HepG2 (cell line): ENCODE measurements at regions not wholly inside any gene's neighbourhood (a gene's known extent, or its start where the extent isn't known, plus 50 kb on each side); places are given as distances from the start of the nearest gene placed in this dataset.

Experiments
- ATAC-seq: fragments of 200-7000 bp; cut with Tn5 transposase; 3 replicates; pipeline ENCODE4 v1.9.1; 2020; ENCODE audit warnings: mild to moderate bottlenecking, moderate library complexity
- BruUV-seq: library from RNA; stranded (reverse); fragments of 400-500 nt; replicated peaks from 2 replicates; lab custom pipeline; 2021; lab: Mats Ljungman, UMichigan
- CTCF ChIA-PET: fragments of 300-600 bp; formaldehyde crosslinking; extraction: SDS; loops from one replicate; lab custom pipeline; 2021; ENCODE audit warnings: low total read pairs, inconsistent platforms, low intra/inter-chr PET ratio; lab: Yijun Ruan, JAX
- POLR2A ChIA-PET: fragments of 350-600 bp; sonication (Branson Sonifier 250); formaldehyde crosslinking; loops from one replicate; lab custom pipeline; 2020; ENCODE audit warnings: antibody characterized with exemption, inconsistent platforms; lab: Yijun Ruan, JAX
- DNase-seq: peaks from one replicate; pipeline ENCODE4 v3.0.0-alpha.2; 2015; ENCODE audit warnings: low spot score
- FAIRE-seq: peaks from 3 replicates; lab custom pipeline; 2011; peaks lifted over from hg19 to GRCh38; lab: Jason Lieb, UNC
- H2AFZ ChIP-seq: one replicate; pipeline ENCODE4 v1.6.1; 2011; ENCODE audit warnings: low read length, inconsistent platforms
- H3K27ac ChIP-seq: fragments of 300-600 bp; 3 replicates; pipeline ENCODE4 v1.8.0; 2011; ENCODE audit warnings: mixed run types, mild to moderate bottlenecking, mixed read lengths, low read length, inconsistent platforms; ENCODE audit not compliant: insufficient read depth; ENCODE audit errors: extremely low read length
- H3K27me3 ChIP-seq, 2 experiments: fragments of 200-600 bp in 1 of 2; 2 replicates in 1 of 2; 3 replicates in 1 of 2; pipeline versions ENCODE4 v1.6.0 to v1.8.0; 2011; ENCODE audit warnings: low read length in 2 of 2, mild to moderate bottlenecking in 2 of 2, moderate library complexity in 2 of 2, inconsistent platforms in 1 of 2; ENCODE audit not compliant: insufficient read depth in 2 of 2, control insufficient read depth in 1 of 2
- H3K36me3 ChIP-seq, 2 experiments: fragments of 200-600 bp in 1 of 2; replicated peaks in 1 of 2; 2 replicates in 1 of 2; 3 replicates in 1 of 2; pipeline versions ENCODE4 v1.5.1 to v1.8.0; 2011; ENCODE audit warnings: low read length in 2 of 2, inconsistent platforms in 1 of 2; ENCODE audit not compliant: insufficient read depth in 2 of 2, control insufficient read depth in 1 of 2
- H3K4me1 ChIP-seq: 2 replicates; pipeline ENCODE4 v1.5.1; 2012; ENCODE audit warnings: low read length, inconsistent platforms; ENCODE audit not compliant: insufficient read depth
- H3K4me2 ChIP-seq: 2 replicates; pipeline ENCODE4 v1.6.0; 2011; ENCODE audit warnings: low read depth, low read length, inconsistent platforms
- H3K4me3 ChIP-seq, 3 experiments: fragments of 200-600 bp in 1 of 3; sonication (generic), shearing (Covaris generic) in 1 of 3; replicated peaks in 1 of 3; 2 replicates each; pipeline ENCODE4 v1.5.1; 2011 to 2016; ENCODE audit warnings: low read length in 3 of 3, inconsistent platforms in 2 of 3, low read depth in 2 of 3, mild to moderate bottlenecking in 2 of 3, control low read depth in 1 of 3, mixed read lengths in 1 of 3; ENCODE audit not compliant: insufficient read depth in 1 of 3
- H3K79me2 ChIP-seq: one replicate; pipeline ENCODE4 v1.6.1; 2011; ENCODE audit warnings: low read length, inconsistent platforms; ENCODE audit not compliant: insufficient read depth
- H3K9ac ChIP-seq: 2 replicates; pipeline ENCODE4 v1.6.0; 2011; ENCODE audit warnings: mild to moderate bottlenecking, low read depth, low read length, inconsistent platforms; ENCODE audit not compliant: insufficient read depth
- H3K9me3 ChIP-seq: 2 replicates; pipeline ENCODE4 v1.5.1; 2012; ENCODE audit warnings: mild to moderate bottlenecking, low read length
- H4K20me1 ChIP-seq: 2 replicates; pipeline ENCODE4 v1.6.0; 2011; ENCODE audit warnings: inconsistent platforms, mild to moderate bottlenecking, low read length, moderate library complexity; ENCODE audit not compliant: insufficient read depth
- CBX1 ChIP-seq: IDR thresholded peaks from one replicate; pipeline ENCODE4 v1.6.1; 2016; ENCODE audit warnings: antibody characterized with exemption, low read depth
- HIVEP1 ChIP-seq: sonication (generic); formaldehyde crosslinking; IDR thresholded peaks from 2 replicates; pipeline ENCODE4 v1.4.0; 2020; ENCODE audit warnings: mild to moderate bottlenecking, missing genetic modification reagents
- MED13 ChIP-seq: sonication (generic); formaldehyde crosslinking; IDR thresholded peaks from 2 replicates; pipeline ENCODE4 v1.5.0; 2020; ENCODE audit warnings: missing genetic modification reagents
- NFYB ChIP-seq: sonication (generic); formaldehyde crosslinking; IDR thresholded peaks from 2 replicates; pipeline ENCODE4 v1.4.0; 2020; ENCODE audit warnings: missing genetic modification reagents
- PAX8 ChIP-seq: sonication (generic); formaldehyde crosslinking; IDR thresholded peaks from 2 replicates; pipeline ENCODE4 v1.8.0; 2022; ENCODE audit warnings: mild to moderate bottlenecking, missing genetic modification reagents, borderline replicate concordance
- TBL1XR1 ChIP-seq: fragments of 150-350 bp; IDR thresholded peaks from 2 replicates; pipeline ENCODE4 v1.6.1; 2014; ENCODE audit warnings: borderline replicate concordance, low read length; ENCODE audit not compliant: partially characterized antibody
- ZNF335 ChIP-seq: sonication (generic); formaldehyde crosslinking; IDR thresholded peaks from 2 replicates; pipeline ENCODE4 v1.4.0; 2020; ENCODE audit warnings: missing genetic modification reagents
- ZSCAN20 ChIP-seq: sonication (generic); formaldehyde crosslinking; IDR thresholded peaks from 2 replicates; pipeline ENCODE4 v1.4.0; 2020; ENCODE audit warnings: missing genetic modification reagents, mild to moderate bottlenecking, borderline replicate concordance
- WGBS: methylation state at CpG from one replicate; pipeline ENCODE4 v1.1.6; 2017; ENCODE audit warnings: low lambda C conversion rate; 5-methylcytosine and 5-hydroxymethylcytosine counted together
- in situ Hi-C: cut with HindIII; loops from 2 replicates; pipeline ENCODE4 v1.10.0; 2017; ENCODE audit warnings: low pct_unique_long_range_greater_than_20kb; ENCODE audit not compliant: extremely low pct_ligation_motif_present
- intact Hi-C: fragments of 100-400 bp; cut with micrococcal nuclease; formaldehyde crosslinking; loops from one replicate; pipeline ENCODE4 v1.10.0; 2022; ENCODE audit not compliant: unreplicated experiment
- TF ChIP-seq, protein P1 (sequence below): sonication (generic); formaldehyde crosslinking; conservative IDR thresholded peaks from 2 replicates; pipeline ENCODE4 v1.4.0; 2020; ENCODE audit warnings: mild to moderate bottlenecking, missing genetic modification reagents, moderate library complexity
- TF ChIP-seq, protein P2 (sequence below): IDR thresholded peaks from 2 replicates; pipeline ENCODE4 v1.6.1; 2016; ENCODE audit warnings: low read depth, borderline replicate concordance
- TF ChIP-seq, protein P3 (sequence below): sonication (generic); formaldehyde crosslinking; IDR thresholded peaks from 2 replicates; pipeline ENCODE4 v1.4.0; 2020; ENCODE audit warnings: missing genetic modification reagents

DNA sequence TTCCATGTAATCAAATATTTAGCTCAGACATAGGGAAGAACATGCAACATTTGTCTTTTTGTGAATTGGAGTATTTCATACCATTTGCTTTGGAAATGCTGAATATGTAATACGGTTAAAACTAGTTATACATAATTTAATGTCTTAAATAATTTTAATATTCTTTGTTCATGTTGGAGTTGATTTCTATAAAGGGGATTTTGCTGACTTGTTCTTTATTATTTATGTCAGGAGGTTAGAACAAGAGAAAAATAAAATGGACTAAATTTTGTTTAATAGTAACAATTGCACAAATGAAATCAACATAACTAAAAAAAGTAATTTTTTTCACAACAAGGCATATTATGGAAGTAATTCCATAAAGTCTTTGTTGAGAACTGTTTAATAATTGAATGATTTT, 170.0 kb upstream of the CDH18 start:
- Histone ChIP-seq H3K9ac (no peak overlapping the region), H3K27me3 (no peaks in the 10 kb centered on the region), H3K36me3 (no peaks in the 10 kb centered on the region), H4K20me1 (no peaks in the 10 kb centered on the region), H3K79me2 (no peaks in the 10 kb centered on the region), H3K4me3 (no peak overlapping the region), H3K9me3 (peaks cover 24% of the 10 kb centered on the region), H2AFZ (no peak overlapping the region), H3K4me1 (no peaks in the 10 kb centered on the region), H3K27ac (no peak overlapping the region), H3K4me2 (no peak overlapping the region)
- in situ Hi-C loops (no loop called here), intact Hi-C loops (no loop called here)
- no TSS peak for BruUV-seq
- ChIA-PET POLR2A (no interaction called here), CTCF (no interaction called here)
- DNase-seq (no peak), FAIRE-seq (no peak), ATAC-seq (no peak)
- TF ChIP-seq, protein P1, sequence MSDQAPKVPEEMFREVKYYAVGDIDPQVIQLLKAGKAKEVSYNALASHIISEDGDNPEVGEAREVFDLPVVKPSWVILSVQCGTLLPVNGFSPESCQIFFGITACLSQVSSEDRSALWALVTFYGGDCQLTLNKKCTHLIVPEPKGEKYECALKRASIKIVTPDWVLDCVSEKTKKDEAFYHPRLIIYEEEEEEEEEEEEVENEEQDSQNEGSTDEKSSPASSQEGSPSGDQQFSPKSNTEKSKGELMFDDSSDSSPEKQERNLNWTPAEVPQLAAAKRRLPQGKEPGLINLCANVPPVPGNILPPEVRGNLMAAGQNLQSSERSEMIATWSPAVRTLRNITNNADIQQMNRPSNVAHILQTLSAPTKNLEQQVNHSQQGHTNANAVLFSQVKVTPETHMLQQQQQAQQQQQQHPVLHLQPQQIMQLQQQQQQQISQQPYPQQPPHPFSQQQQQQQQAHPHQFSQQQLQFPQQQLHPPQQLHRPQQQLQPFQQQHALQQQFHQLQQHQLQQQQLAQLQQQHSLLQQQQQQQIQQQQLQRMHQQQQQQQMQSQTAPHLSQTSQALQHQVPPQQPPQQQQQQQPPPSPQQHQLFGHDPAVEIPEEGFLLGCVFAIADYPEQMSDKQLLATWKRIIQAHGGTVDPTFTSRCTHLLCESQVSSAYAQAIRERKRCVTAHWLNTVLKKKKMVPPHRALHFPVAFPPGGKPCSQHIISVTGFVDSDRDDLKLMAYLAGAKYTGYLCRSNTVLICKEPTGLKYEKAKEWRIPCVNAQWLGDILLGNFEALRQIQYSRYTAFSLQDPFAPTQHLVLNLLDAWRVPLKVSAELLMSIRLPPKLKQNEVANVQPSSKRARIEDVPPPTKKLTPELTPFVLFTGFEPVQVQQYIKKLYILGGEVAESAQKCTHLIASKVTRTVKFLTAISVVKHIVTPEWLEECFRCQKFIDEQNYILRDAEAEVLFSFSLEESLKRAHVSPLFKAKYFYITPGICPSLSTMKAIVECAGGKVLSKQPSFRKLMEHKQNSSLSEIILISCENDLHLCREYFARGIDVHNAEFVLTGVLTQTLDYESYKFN: no peak
- TF ChIP-seq, protein P2, sequence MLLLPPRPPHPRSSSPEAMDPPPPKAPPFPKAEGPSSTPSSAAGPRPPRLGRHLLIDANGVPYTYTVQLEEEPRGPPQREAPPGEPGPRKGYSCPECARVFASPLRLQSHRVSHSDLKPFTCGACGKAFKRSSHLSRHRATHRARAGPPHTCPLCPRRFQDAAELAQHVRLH: no peak
- TF ChIP-seq NFYB: no peak
- TF ChIP-seq MED13 (CRISPR knock-in tag): no peak
- no peak for TF ChIP-seq CBX1
- TF ChIP-seq, protein P3, sequence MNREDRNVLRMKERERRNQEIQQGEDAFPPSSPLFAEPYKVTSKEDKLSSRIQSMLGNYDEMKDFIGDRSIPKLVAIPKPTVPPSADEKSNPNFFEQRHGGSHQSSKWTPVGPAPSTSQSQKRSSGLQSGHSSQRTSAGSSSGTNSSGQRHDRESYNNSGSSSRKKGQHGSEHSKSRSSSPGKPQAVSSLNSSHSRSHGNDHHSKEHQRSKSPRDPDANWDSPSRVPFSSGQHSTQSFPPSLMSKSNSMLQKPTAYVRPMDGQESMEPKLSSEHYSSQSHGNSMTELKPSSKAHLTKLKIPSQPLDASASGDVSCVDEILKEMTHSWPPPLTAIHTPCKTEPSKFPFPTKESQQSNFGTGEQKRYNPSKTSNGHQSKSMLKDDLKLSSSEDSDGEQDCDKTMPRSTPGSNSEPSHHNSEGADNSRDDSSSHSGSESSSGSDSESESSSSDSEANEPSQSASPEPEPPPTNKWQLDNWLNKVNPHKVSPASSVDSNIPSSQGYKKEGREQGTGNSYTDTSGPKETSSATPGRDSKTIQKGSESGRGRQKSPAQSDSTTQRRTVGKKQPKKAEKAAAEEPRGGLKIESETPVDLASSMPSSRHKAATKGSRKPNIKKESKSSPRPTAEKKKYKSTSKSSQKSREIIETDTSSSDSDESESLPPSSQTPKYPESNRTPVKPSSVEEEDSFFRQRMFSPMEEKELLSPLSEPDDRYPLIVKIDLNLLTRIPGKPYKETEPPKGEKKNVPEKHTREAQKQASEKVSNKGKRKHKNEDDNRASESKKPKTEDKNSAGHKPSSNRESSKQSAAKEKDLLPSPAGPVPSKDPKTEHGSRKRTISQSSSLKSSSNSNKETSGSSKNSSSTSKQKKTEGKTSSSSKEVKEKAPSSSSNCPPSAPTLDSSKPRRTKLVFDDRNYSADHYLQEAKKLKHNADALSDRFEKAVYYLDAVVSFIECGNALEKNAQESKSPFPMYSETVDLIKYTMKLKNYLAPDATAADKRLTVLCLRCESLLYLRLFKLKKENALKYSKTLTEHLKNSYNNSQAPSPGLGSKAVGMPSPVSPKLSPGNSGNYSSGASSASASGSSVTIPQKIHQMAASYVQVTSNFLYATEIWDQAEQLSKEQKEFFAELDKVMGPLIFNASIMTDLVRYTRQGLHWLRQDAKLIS: no peak
- no peak for TF ChIP-seq ZSCAN20 (CRISPR knock-in tag)
- TF ChIP-seq ZNF335 (CRISPR knock-in tag): no peak
- no peak for TF ChIP-seq PAX8 (CRISPR knock-in tag)
- TF ChIP-seq TBL1XR1: no peak
- no peak for TF ChIP-seq HIVEP1 (CRISPR knock-in tag)
- 29% methylated on average over 1 of the region's 1 CpG for WGBS
